OCI-LY7 (cell line): ENCODE measurements at regions not wholly inside any gene's neighbourhood (a gene's known extent, or its start where the extent isn't known, plus 50 kb on each side); places are given as distances from the start of the nearest gene placed in this dataset.

Experiments
- EZH2phosphoT487 ChIP-seq: fragments of 200-600 bp; sonication (generic); IDR thresholded peaks from 2 replicates; pipeline ENCODE4 v1.6.1; 2018; ENCODE audit warnings: low read depth, borderline replicate concordance, mild to moderate bottlenecking, mixed run types, antibody characterized with exemption, low read length, moderate library complexity, mixed read lengths
- TF ChIP-seq, protein P1 (sequence below): fragments of 200-600 bp; sonication (generic); conservative IDR thresholded peaks from 2 replicates; pipeline ENCODE4 v1.5.1; 2014; ENCODE audit warnings: mild to moderate bottlenecking, antibody characterized with exemption, low read length, moderate library complexity, mixed read lengths

DNA sequence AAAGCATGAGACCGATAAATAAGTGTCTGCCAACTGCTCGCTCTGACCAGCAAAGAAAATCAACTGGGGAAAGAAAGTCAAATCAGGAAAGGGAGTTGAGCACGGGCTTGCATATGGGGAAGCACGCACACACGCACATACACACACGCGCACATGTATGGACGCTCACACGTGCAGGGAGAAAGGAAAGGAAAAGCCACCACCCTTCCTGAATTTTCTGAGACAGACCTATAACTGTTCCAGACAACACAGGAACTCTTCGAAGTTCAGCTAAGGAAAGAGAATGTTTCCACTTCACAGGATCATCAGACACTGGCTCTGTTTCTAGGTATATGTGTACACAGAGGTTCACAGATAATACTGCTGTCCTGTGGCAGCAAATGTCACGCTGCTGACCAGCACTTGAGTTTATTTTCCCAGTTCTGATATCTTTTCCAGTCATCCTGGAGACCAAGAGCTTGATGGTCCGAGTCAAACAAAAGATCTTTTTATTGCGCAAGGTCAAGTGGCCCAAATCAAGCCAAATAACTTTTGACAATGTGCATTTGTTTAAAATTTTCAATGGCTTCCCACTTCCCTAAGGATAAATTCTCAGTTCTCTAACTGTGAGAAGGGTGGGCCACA is 82.1 kb upstream of the TMCC3 start:
- TF ChIP-seq, protein P1, sequence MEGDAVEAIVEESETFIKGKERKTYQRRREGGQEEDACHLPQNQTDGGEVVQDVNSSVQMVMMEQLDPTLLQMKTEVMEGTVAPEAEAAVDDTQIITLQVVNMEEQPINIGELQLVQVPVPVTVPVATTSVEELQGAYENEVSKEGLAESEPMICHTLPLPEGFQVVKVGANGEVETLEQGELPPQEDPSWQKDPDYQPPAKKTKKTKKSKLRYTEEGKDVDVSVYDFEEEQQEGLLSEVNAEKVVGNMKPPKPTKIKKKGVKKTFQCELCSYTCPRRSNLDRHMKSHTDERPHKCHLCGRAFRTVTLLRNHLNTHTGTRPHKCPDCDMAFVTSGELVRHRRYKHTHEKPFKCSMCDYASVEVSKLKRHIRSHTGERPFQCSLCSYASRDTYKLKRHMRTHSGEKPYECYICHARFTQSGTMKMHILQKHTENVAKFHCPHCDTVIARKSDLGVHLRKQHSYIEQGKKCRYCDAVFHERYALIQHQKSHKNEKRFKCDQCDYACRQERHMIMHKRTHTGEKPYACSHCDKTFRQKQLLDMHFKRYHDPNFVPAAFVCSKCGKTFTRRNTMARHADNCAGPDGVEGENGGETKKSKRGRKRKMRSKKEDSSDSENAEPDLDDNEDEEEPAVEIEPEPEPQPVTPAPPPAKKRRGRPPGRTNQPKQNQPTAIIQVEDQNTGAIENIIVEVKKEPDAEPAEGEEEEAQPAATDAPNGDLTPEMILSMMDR: no peak
- no peak for TF ChIP-seq EZH2phosphoT487
